A673 (cell line): ENCODE measurements at regions not wholly inside any gene's neighbourhood (a gene's known extent, or its start where the extent isn't known, plus 50 kb on each side); places are given as distances from the start of the nearest gene placed in this dataset.

Experiments
- BruUV-seq: library from RNA; stranded (reverse); fragments of 400-500 nt; replicated peaks from 2 replicates; lab custom pipeline; 2021; lab: Mats Ljungman, UMichigan
- CTCF ChIA-PET: fragments of 300-600 bp; sonication (Branson Sonifier 250); formaldehyde crosslinking; loops from one replicate; lab custom pipeline; 2022; ENCODE audit warnings: antibody characterized with exemption; lab: Charles Lee
- POLR2A ChIA-PET: fragments of 300-600 bp; sonication (Branson Sonifier 250); formaldehyde crosslinking; loops from one replicate; lab custom pipeline; 2022; ENCODE audit warnings: antibody characterized with exemption; ENCODE audit not compliant: low non-redundant PET; lab: Charles Lee
- DNase-seq: peaks from one replicate; pipeline ENCODE4 v3.0.0-alpha.2; 2015; ENCODE audit warnings: low spot score
- H3K27ac ChIP-seq: fragments of 200-600 bp; sonication (generic); 2 replicates; pipeline ENCODE4 v1.5.1; 2016; ENCODE audit warnings: mixed run types, low read depth, mild to moderate bottlenecking, mixed read lengths, antibody characterized with exemption, low read length; ENCODE audit not compliant: poor library complexity, severe bottlenecking
- H3K27me3 ChIP-seq: fragments of 200-600 bp; sonication (generic); replicated peaks from 2 replicates; pipeline ENCODE4 v1.6.1; 2017; ENCODE audit warnings: mixed run types, low read depth, mild to moderate bottlenecking, mixed read lengths, antibody characterized with exemption, low read length; ENCODE audit not compliant: insufficient read depth, poor library complexity
- H3K36me3 ChIP-seq: fragments of 200-600 bp; sonication (generic); 2 replicates; pipeline ENCODE4 v1.6.1; 2016; ENCODE audit warnings: mixed run types, mild to moderate bottlenecking, mixed read lengths, antibody characterized with exemption, low read length; ENCODE audit not compliant: insufficient read depth, poor library complexity, severe bottlenecking
- H3K4me1 ChIP-seq: fragments of 200-600 bp; sonication (generic); 2 replicates; pipeline ENCODE4 v1.6.1; 2017; ENCODE audit warnings: mixed run types, mild to moderate bottlenecking, mixed read lengths, antibody characterized with exemption, low read length; ENCODE audit not compliant: insufficient read depth, poor library complexity, severe bottlenecking
- H3K4me3 ChIP-seq: fragments of 200-600 bp; sonication (generic); 2 replicates; pipeline ENCODE4 v1.5.1; 2016; ENCODE audit warnings: low read depth, mixed run types, mild to moderate bottlenecking, mixed read lengths, low read length; ENCODE audit not compliant: poor library complexity, severe bottlenecking
- H3K9me3 ChIP-seq: fragments of 200-600 bp; sonication (generic); 2 replicates; pipeline ENCODE4 v1.6.1; 2016; ENCODE audit warnings: mixed run types, low read depth, mild to moderate bottlenecking, mixed read lengths, antibody characterized with exemption, low read length; ENCODE audit not compliant: poor library complexity, severe bottlenecking
- CTCF ChIP-seq: fragments of 300-800, 200-600 bp; sonication (generic); conservative IDR thresholded peaks from 2 replicates; pipeline ENCODE4 v1.5.1; 2017; ENCODE audit warnings: low read depth, mild to moderate bottlenecking, antibody characterized with exemption, low read length, moderate library complexity, mixed read lengths
- EZH2 ChIP-seq: fragments of 200-600 bp; sonication (generic); IDR thresholded peaks from 2 replicates; pipeline ENCODE4 v1.6.1; 2017; ENCODE audit warnings: borderline replicate concordance, low read depth, mild to moderate bottlenecking, mixed read lengths, antibody characterized with exemption, low read length; ENCODE audit not compliant: poor library complexity, severe bottlenecking
- intact Hi-C: fragments of 100-400 bp; cut with micrococcal nuclease; formaldehyde crosslinking; loops from one replicate; pipeline ENCODE4 v1.10.0; 2022; ENCODE audit not compliant: unreplicated experiment

GRCh38 chr16:76195648-76196047 is 81.6 kb upstream of the CNTNAP4 start:
- no peak for TF ChIP-seq CTCF
- no peak for TF ChIP-seq EZH2
- no peak for DNase-seq
- Histone ChIP-seq H3K36me3 (no peaks in the 10 kb centered on the region), H3K4me1 (no peaks in the 10 kb centered on the region), H3K4me3 (no peak overlapping the region), H3K27me3 (no peaks in the 10 kb centered on the region), H3K27ac (no peak overlapping the region), H3K9me3 (no peaks in the 10 kb centered on the region)
- ChIA-PET CTCF (no interaction called here), POLR2A (no interaction called here)
- intact Hi-C loops, result no loop called here
- BruUV-seq, result no TSS peak

GRCh38 chr16:76197900-76198299 is 79.3 kb upstream of the CNTNAP4 start:
- intact Hi-C loops, result no loop called here
- Histone ChIP-seq H3K27ac (no peak overlapping the region), H3K36me3 (no peaks in the 10 kb centered on the region), H3K9me3 (no peaks in the 10 kb centered on the region), H3K4me3 (no peak overlapping the region), H3K4me1 (no peaks in the 10 kb centered on the region), H3K27me3 (no peaks in the 10 kb centered on the region)
- no TSS peak for BruUV-seq
- CTCF ChIA-PET, result no interaction called here
- no peak for TF ChIP-seq CTCF
- TF ChIP-seq EZH2, result no peak
- no peak for DNase-seq
- POLR2A ChIA-PET, result no interaction called here

- Histone ChIP-seq H3K36me3 (no peaks in the 10 kb centered on the region), H3K4me1 (no peaks in the 10 kb centered on the region), H3K27ac (no peak overlapping the region), H3K9me3 (no peaks in the 10 kb centered on the region), H3K4me3 (no peak overlapping the region), H3K27me3 (no peaks in the 10 kb centered on the region)
- ChIA-PET CTCF (no interaction called here), POLR2A (no interaction called here)
- no peak for DNase-seq
- TF ChIP-seq CTCF (no peak), EZH2 (no peak)
- no TSS peak for BruUV-seq
- intact Hi-C loops, result no loop called here
These were observed 77.5 kb upstream of the CNTNAP4 start for GRCh38 chr16:76199681-76200220.
